WTC11 (cell line): ENCODE measurements at regions not wholly inside any gene's neighbourhood (a gene's known extent, or its start where the extent isn't known, plus 50 kb on each side); places are given as distances from the start of the nearest gene placed in this dataset.

Experiments used
- ATAC-seq: fragments of 200-7000 bp; cut with Tn5 transposase; 2 replicates; pipeline ENCODE4 v1.10.0; 2021; ENCODE audit warnings: mild to moderate bottlenecking, moderate library complexity
- CTCF ChIA-PET: fragments of 300-600 bp; sonication (Branson Sonifier 250); formaldehyde crosslinking; loops from one replicate; lab custom pipeline; 2021; ENCODE audit warnings: antibody characterized with exemption; lab: Charles Lee
- POLR2A ChIA-PET: fragments of 350-600 bp; sonication (Branson Sonifier 250); formaldehyde crosslinking; loops from one replicate; lab custom pipeline; 2021; ENCODE audit warnings: antibody characterized with exemption; lab: Charles Lee
- DNase-seq: peaks from one replicate; pipeline ENCODE4 v3.0.0; 2021; ENCODE audit warnings: low spot score
- H3K27ac Mint-ChIP-seq: 2 replicates; pipeline ENCODE4 v1.8.0; 2021; ENCODE audit warnings: mixed read lengths
- H3K27me3 Mint-ChIP-seq: 2 replicates; pipeline ENCODE4 v1.8.0; 2021; ENCODE audit warnings: low read depth, mild to moderate bottlenecking, moderate library complexity, mixed read lengths
- H3K36me3 Mint-ChIP-seq: 2 replicates; pipeline ENCODE4 v1.8.0; 2021; ENCODE audit warnings: mixed read lengths
- H3K4me1 Mint-ChIP-seq: 2 replicates; pipeline ENCODE4 v1.8.0; 2022; ENCODE audit warnings: mixed read lengths
- H3K4me3 Mint-ChIP-seq: 2 replicates; pipeline ENCODE4 v1.8.0; 2021; ENCODE audit warnings: mild to moderate bottlenecking, moderate library complexity, mixed read lengths
- H3K9me3 Mint-ChIP-seq: 2 replicates; pipeline ENCODE4 v1.8.0; 2021; ENCODE audit warnings: mixed read lengths
- ARID4B ChIP-seq: sonication (generic); formaldehyde crosslinking; IDR thresholded peaks from 2 replicates; pipeline ENCODE4 v1.8.0; 2023; ENCODE audit warnings: missing genetic modification reagents, mild to moderate bottlenecking, borderline replicate concordance
- ATF6 ChIP-seq: sonication (generic); formaldehyde crosslinking; IDR thresholded peaks from 2 replicates; pipeline ENCODE4 v1.8.1; 2023; ENCODE audit warnings: mild to moderate bottlenecking, missing genetic modification reagents
- E2F1 ChIP-seq: sonication (generic); formaldehyde crosslinking; IDR thresholded peaks from 2 replicates; pipeline ENCODE4 v1.8.0; 2022; ENCODE audit warnings: mild to moderate bottlenecking, missing genetic modification reagents
- ESRRA ChIP-seq: sonication (generic); formaldehyde crosslinking; IDR thresholded peaks from 2 replicates; pipeline ENCODE4 v1.8.1; 2022; ENCODE audit warnings: mild to moderate bottlenecking, missing genetic modification reagents, borderline replicate concordance
- HMGA2 ChIP-seq: fragments of 250-450 bp; sonication (Bioruptor Pico); IDR thresholded peaks from 2 replicates; pipeline ENCODE4 v1.4.0; 2021; ENCODE audit warnings: mild to moderate bottlenecking, moderate library complexity
- IRF1 ChIP-seq: sonication (generic); formaldehyde crosslinking; IDR thresholded peaks from 2 replicates; pipeline ENCODE4 v1.8.0; 2023; ENCODE audit warnings: missing genetic modification reagents
- MYBL2 ChIP-seq: sonication (generic); formaldehyde crosslinking; IDR thresholded peaks from 2 replicates; pipeline ENCODE4 v1.8.1; 2023; ENCODE audit warnings: mild to moderate bottlenecking, moderate library complexity, missing genetic modification reagents
- NFE2L1 ChIP-seq: sonication (generic); formaldehyde crosslinking; IDR thresholded peaks from 2 replicates; pipeline ENCODE4 v1.8.1; 2023; ENCODE audit warnings: missing genetic modification reagents
- NR1H2 ChIP-seq: sonication (generic); formaldehyde crosslinking; IDR thresholded peaks from 2 replicates; pipeline ENCODE4 v1.9.0; 2021; ENCODE audit warnings: mild to moderate bottlenecking, moderate library complexity, missing genetic modification reagents
- NR3C1 ChIP-seq: sonication (generic); formaldehyde crosslinking; conservative IDR thresholded peaks from 2 replicates; pipeline ENCODE4 v1.8.1; 2023; ENCODE audit warnings: low read depth, mild to moderate bottlenecking, missing genetic modification reagents
- SMAD3 ChIP-seq: sonication (generic); formaldehyde crosslinking; IDR thresholded peaks from 2 replicates; pipeline ENCODE4 v1.8.0; 2022; ENCODE audit warnings: missing genetic modification reagents, mild to moderate bottlenecking, borderline replicate concordance
- TEAD1 ChIP-seq: sonication (generic); formaldehyde crosslinking; IDR thresholded peaks from 2 replicates; pipeline ENCODE4 v1.8.0; 2022; ENCODE audit warnings: mild to moderate bottlenecking, missing genetic modification reagents
- USF1 ChIP-seq: sonication (generic); formaldehyde crosslinking; IDR thresholded peaks from 2 replicates; pipeline ENCODE4 v1.8.0; 2022; ENCODE audit warnings: mild to moderate bottlenecking, missing genetic modification reagents
- ZNF263 ChIP-seq: sonication (generic); formaldehyde crosslinking; IDR thresholded peaks from 2 replicates; pipeline ENCODE4 v1.8.1; 2022; ENCODE audit warnings: low read depth, mild to moderate bottlenecking, moderate library complexity, missing genetic modification reagents
- ZNF281 ChIP-seq: sonication (generic); formaldehyde crosslinking; IDR thresholded peaks from 2 replicates; pipeline ENCODE4 v1.8.0; 2023; ENCODE audit warnings: mild to moderate bottlenecking, missing genetic modification reagents
- ZNF423 ChIP-seq: fragments of 250-450 bp; sonication (Bioruptor Pico); IDR thresholded peaks from 2 replicates; pipeline ENCODE4 v2.1.2; 2022; ENCODE audit warnings: mild to moderate bottlenecking, moderate library complexity

GRCh38 chr13:47638627-47639026 lies 362.4 kb downstream of the SUCLA2 start (continued):
- TF ChIP-seq ZNF281 (no peak), USF1 (CRISPR knock-in tag) (no peak), MYBL2 (no peak), IRF1 (CRISPR knock-in tag) (no peak), ATF6 (CRISPR knock-in tag) (no peak), NR3C1 (no peak), E2F1 (CRISPR knock-in tag) (no peak)

GRCh38 chr13:47632311-47632710 lies 368.8 kb downstream of the SUCLA2 start:
- Mint-ChIP-seq H3K27me3 (peaks cover 5% of the 10 kb centered on the region), H3K9me3 (peaks cover 56% of the 10 kb centered on the region), H3K4me3 (no peak overlapping the region), H3K36me3 (peaks cover 30% of the 10 kb centered on the region), H3K4me1 (peaks cover 12% of the 10 kb centered on the region), H3K27ac (0 out of 2 replicates have a peak overlapping the region, but pooled peaks have one; percentile 22)
- no peak for TF ChIP-seq ESRRA (CRISPR knock-in tag)
- ChIA-PET POLR2A (no interaction called here), CTCF (no interaction called here)
- DNase-seq (peak; percentile 26), ATAC-seq (peak; percentile 50)

GRCh38 chr13:47628666-47629065 lies 372.4 kb downstream of the SUCLA2 start:
- ATAC-seq (no peak), DNase-seq (no peak)
- peaks cover 10% of the 10 kb centered on the region for H3K36me3 Mint-ChIP-seq
- peaks cover 12% of the 10 kb centered on the region for H3K4me1 Mint-ChIP-seq
- H3K4me3 Mint-ChIP-seq: no peak overlapping the region
- POLR2A ChIA-PET: no interaction called here
- CTCF ChIA-PET: no interaction called here
- H3K9me3 Mint-ChIP-seq: peaks cover 21% of the 10 kb centered on the region
- no peaks in the 10 kb centered on the region for H3K27me3 Mint-ChIP-seq
- no peak overlapping the region for H3K27ac Mint-ChIP-seq
- no peak for TF ChIP-seq ZNF423
- no peak for TF ChIP-seq HMGA2
- TF ChIP-seq NFE2L1: no peak
- TF ChIP-seq ARID4B (CRISPR knock-in tag): no peak
- TF ChIP-seq E2F1 (CRISPR knock-in tag): no peak
- no peak for TF ChIP-seq SMAD3
- no peak for TF ChIP-seq NR1H2 (CRISPR knock-in tag)
- no peak for TF ChIP-seq TEAD1 (CRISPR knock-in tag)
- TF ChIP-seq ZNF263 (CRISPR knock-in tag): no peak
